Upper lobe of left lung (tissue), 4 donors: ENCODE measurements at regions not wholly inside any gene's neighbourhood (a gene's known extent, or its start where the extent isn't known, plus 50 kb on each side); places are given as distances from the start of the nearest gene placed in this dataset.

Experiments used
- EP300 ChIP-seq, 4 donors: sonication (generic); formaldehyde crosslinking; IDR thresholded peaks; one replicate each; pipeline ENCODE4 v1.5.1; 2017; ENCODE audit warnings: antibody characterized with exemption in 4 of 4, control low read depth in 2 of 4
- POLR2A ChIP-seq, 4 donors: fragments of 450-650 bp; IDR thresholded peaks; one replicate each; pipeline ENCODE4 v1.5.1; 2016 to 2017; ENCODE audit warnings: antibody characterized with exemption in 4 of 4, mild to moderate bottlenecking in 2 of 4
- POLR2AphosphoS5 ChIP-seq, 2 donors: sonication (generic); formaldehyde crosslinking; IDR thresholded peaks; one replicate each; pipeline ENCODE4 v1.5.1; 2017; ENCODE audit warnings: antibody characterized with exemption in 2 of 2
- TF ChIP-seq, protein P1 (sequence below), 6 experiments: fragments of 450-650 bp in 4 of 6; fragments of 200-600 bp in 2 of 6; sonication (generic) in 2 of 6; IDR thresholded peaks; one replicate each; pipeline ENCODE4 v1.5.1; 2016 to 2019; ENCODE audit warnings: antibody characterized with exemption in 6 of 6

GRCh38 chr2:16890081-16890480 is 224.4 kb upstream of the CYRIA start:
- TF ChIP-seq, protein P1, sequence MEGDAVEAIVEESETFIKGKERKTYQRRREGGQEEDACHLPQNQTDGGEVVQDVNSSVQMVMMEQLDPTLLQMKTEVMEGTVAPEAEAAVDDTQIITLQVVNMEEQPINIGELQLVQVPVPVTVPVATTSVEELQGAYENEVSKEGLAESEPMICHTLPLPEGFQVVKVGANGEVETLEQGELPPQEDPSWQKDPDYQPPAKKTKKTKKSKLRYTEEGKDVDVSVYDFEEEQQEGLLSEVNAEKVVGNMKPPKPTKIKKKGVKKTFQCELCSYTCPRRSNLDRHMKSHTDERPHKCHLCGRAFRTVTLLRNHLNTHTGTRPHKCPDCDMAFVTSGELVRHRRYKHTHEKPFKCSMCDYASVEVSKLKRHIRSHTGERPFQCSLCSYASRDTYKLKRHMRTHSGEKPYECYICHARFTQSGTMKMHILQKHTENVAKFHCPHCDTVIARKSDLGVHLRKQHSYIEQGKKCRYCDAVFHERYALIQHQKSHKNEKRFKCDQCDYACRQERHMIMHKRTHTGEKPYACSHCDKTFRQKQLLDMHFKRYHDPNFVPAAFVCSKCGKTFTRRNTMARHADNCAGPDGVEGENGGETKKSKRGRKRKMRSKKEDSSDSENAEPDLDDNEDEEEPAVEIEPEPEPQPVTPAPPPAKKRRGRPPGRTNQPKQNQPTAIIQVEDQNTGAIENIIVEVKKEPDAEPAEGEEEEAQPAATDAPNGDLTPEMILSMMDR (IDR thresholded peaks at IDR 0.05): no peak
- TF ChIP-seq POLR2A (IDR thresholded peaks at IDR 0.05) (no peak), EP300 (IDR thresholded peaks at IDR 0.05) (no peak), POLR2AphosphoS5 (IDR thresholded peaks at IDR 0.05) (no peak)
